HG03280 (cell line): ENCODE measurements at regions not wholly inside any gene's neighbourhood (a gene's known extent, or its start where the extent isn't known, plus 50 kb on each side); places are given as distances from the start of the nearest gene placed in this dataset.
"Not testable (repeated sequence)": the region's sequence is repeated elsewhere in the genome, so short reads cannot be mapped to it uniquely, and the experiment has no call there.

ENCODE experiments used
- ATAC-seq: cut with Tn5 transposase; IDR thresholded peaks from one replicate; pipeline ENCODE4 v1.9.1; 2021; ENCODE audit warnings: mild to moderate bottlenecking, moderate library complexity; ENCODE audit not compliant: unreplicated experiment

DNA sequence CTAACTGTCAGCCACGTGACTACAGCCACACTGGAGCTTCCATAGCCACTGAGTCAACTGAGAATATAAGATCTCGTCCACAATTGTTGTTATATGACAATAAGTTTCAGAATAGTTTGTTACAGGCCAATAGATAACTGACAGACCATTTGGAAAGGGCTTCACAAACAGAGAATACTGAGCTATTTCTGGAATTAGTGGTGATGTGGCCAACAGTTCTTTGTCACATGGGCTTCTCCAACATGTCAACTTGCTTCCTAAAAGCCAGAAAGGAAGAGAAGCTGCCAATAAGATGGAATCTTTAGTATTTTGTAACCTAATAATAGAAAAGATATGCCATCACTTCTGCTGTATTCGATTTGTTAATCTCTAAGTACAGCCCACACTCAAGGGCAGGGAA lies 1220.4 kb downstream of the CDH8 start:
- ATAC-seq = no peak

DNA sequence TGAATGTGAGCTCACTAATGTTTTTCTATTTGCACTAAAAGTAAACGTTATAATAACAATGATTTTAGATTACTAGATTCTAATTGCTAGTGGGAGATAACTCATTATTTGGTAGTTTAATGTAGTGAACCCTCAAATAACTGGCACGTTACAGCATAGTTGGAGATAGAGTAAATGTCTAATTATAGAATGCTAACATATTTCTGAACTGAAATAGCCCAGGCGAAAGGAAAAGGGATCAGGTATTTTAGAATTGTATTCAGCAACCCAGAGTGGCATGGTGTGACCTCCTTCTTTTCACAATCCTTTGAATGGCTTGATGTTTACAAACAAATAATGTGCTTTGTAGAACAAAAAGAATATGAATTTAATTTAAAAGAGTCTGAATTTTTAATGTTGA lies 1221.2 kb downstream of the CDH8 start:
- no peak for ATAC-seq

DNA sequence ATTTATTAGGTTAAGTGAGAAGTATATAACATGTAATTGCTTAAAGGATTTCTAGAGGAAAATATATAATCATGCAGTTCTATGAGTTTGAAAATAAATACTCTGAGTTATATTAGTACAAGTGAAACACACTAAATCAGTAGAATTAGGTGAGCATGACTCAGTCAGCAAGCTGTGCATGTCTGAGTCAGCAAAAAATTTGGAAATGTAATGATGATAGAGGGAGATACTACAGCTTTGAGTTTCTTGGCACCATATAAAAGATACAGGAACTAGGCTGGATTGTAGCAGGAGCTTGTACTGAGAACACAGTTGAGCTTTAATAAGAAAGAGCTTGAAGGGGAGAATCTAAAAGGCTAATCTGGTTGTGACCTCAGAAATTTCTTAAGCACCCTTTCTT lies 1224.6 kb downstream of the CDH8 start:
- ATAC-seq = no peak

DNA sequence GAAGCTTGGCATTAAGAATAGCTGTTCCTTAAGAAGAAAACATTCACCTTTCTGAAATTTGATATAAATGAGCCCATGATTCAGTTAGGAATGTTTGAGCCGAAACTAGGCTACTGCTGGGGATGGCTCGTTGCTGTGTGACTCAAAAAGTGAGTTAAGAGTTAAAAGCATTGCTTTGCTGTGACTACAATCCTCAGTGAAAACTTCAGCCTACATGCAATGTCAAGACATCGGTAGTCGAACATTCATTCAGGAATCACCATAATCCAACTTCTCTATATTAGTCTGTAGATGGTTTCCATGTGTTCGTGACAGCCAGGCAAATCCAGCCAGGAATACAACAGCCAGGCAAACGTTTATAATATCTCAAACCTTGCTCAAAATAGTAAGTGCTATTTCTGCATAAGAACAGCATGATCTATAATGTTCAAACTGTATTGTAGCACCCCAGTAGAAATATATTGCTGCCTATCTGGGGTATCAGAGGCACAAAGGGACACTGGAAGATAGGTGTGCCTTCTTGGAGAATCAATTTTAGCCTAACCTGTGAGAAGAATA lies 1225.1 kb downstream of the CDH8 start:
- no peak for ATAC-seq

DNA sequence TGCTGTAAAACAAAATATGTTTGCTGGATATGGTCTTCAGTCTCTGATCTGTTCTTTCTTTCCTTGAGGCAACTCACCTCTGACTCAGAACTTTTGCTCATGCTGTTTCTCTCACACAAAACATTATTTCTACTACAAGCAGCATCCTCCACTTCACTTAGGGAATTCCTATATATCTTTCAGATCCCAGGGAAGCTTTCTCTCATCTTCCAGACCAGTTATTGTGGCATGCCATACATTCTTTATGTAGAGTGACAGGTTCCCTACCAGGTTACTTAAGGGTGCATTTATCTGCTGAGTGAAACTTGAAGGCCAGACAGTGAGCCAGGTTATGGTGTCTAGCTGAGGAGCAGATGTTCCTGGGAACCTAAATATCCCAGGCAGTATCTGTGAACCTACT lies 1226.0 kb downstream of the CDH8 start:
- ATAC-seq = no peak

DNA sequence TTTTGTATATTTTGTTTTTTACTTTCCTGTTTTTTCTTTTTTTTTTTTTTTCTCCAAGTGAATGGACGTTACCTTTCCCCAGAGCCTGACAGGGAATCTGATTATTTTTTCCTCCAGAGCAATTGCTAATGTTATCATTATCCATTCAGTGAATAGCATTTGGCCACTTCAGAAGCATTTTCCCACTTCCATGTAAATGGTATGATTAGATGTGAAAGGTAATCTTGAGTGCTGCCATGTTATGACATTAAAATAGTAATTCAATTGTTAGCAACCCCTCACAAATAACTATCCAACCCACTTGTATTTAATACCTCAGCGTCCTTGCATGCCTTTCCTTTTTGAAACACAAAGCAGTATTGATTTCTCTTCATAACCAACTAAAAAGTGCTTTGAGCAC lies 1243.8 kb downstream of the CDH8 start:
- ATAC-seq = no peak

DNA sequence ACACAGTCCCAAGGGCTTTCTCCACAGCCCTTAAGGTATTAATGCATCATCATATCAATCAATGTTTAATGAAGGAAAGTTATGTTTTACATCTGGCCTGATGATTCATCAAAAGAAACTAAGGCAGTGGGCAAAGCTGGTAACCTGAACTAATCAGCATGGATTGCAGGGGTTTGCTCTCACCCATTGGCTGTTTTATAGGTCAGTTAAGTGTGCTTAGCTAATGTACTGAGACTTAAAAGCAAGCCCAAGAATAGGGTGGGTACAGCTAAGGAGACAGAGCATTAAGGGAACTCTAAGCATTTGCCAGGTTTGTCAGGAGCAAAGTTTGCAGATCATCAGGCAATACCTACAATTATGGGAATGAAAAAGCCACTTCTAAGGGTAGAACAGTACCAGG lies 1247.6 kb downstream of the CDH8 start:
- ATAC-seq = no peak

DNA sequence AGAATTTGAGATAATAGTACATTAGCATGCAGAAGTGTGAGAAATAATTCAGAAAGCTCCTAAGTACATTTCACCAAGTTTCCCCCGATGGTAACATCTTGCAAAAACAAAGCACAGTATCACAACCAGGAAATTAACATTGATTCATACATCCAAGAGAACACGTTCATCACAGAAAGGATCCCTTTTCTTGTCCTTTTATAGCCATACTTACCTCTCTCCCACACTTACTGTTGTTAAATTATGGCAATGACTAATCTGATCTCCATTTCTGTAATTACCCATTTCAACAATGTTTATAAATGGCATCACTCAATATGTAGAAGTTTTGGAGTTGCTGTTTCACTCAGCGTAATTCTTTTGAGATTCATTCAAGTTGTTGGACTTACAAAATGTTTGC lies 1260.0 kb downstream of the CDH8 start:
- no peak for ATAC-seq

DNA sequence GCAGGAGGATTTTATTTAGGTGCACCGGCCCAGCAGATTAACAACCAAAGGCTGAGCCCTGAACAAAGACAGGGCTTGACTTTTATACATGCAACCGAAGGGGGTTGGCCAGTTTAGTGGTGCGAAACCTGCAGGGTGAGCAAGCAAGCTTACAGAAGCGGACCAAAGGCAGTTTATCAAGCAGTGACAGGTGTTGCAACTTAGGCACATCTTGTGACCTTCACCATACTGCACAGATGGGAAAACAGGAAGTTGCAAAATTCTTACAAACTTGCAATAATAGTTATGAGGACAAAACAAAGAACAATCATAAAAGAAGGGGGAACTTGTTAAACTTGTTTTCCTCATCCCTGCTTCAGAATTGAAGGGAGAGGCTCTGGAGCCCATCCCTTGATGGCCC lies 1265.1 kb downstream of the CDH8 start:
- no peak for ATAC-seq

DNA sequence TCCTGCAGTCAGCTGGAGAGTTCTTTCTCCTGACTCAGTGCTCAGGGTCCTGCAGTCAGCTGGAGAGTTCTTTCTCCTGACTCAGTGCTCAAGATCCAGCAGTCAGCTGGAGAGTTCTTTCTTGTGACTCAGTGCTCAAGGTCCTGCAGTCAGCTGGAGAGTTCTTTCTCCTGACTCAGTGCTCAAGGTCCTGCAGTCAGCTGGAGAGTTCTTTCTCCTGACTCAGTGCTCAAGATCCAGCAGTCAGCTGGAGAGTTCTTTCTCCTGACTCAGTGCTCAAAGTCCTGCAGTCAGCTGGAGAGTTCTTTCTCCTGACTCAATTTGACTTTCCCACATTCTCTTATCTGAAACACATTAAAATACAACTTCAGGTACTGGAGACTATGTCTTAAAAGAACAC lies 1265.9 kb downstream of the CDH8 start:
- ATAC-seq = not testable (repeated sequence)

DNA sequence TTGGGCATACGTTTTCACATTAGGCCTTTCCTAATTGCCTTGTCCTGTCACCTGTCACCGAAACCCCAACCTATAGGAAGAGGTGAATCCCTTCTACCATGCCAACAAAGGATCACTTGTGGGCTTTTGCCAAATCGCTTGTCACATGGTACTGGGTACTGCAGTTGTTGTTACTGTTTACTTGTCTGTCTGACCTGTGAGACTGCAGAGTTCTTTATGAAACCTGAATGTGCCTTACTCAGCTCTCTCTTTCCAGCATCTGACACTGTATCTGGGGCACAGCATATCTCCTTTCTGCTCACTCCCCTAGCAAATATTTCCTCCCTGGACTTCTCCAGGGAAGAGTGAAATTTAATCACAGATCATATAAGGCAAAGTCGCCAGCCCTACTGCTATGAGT lies 1272.4 kb downstream of the CDH8 start:
- ATAC-seq = no peak

DNA sequence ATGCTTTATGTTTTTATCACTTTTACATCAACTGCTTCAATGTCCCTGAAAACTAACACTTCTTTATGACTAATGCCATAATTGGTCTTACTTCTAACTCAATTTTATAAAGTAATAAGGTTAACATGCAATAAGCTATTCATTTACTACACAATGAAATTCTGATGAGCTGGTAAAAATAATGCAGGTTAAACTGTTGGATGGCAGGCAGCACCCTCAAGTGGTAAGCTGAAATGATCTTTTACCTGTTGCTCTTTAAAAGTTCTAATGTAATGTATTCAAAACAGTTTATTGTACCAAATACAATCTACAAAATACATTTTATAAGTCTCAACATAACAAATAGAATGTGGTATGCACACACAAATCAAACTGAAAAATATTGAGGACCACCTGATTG lies 1280.3 kb downstream of the CDH8 start:
- ATAC-seq = no peak

DNA sequence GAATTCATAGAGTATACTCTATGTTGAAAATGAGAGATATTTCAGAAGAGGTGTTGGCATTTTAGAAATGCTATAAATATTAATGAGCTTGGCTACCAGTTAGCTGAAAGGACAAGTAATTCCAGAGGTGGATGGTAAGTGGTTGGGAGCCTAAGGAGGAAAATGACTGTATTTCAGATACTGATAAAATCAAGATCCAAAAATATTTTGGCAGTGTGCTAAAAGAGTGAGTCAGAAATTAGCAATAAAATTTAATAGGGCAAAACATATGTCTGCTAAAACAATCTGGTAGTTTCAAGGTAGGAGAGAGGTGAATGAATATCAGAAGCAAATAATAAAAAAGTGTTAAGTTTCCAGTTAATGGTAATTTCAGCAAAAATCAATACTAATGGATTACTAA lies 1287.9 kb downstream of the CDH8 start:
- no peak for ATAC-seq

DNA sequence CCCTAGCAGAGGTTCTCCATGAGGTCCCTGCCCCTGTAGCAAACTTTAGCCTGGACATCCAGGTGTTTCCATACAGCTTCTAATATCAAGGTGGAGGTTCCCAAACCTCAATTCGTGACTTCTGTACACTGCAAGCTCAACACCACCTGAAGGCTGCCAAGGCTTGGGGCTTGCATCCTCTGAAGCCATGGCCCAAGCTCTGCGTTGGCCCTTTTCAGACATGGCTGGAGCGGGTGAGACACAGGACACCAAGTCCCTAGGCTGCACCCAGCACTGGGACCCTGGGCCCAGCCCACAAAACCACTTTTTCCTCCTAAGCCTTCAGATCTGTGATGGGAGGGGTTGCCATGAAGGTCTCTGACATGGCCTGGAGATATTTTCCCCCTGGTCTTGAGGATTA lies 1292.0 kb downstream of the CDH8 start:
- no peak for ATAC-seq

DNA sequence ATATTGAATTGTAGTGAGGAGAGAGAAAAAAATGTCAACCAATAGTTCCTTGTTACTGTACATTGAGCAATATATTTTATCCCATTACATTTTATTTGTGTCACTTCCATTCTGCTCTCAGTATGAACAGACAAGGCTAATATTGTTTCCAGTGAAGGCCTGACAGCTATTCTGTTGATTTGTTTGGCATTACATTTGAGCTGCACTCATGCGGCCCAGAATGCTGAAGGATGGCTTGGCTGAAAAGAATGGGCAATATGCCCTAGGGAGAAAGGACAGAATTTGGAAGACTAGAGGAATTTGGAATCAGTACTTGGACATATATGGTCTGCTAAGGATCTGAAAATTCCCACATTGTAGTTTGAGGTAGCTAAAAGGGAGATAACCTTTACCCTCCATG lies 1294.4 kb downstream of the CDH8 start:
- no peak for ATAC-seq

DNA sequence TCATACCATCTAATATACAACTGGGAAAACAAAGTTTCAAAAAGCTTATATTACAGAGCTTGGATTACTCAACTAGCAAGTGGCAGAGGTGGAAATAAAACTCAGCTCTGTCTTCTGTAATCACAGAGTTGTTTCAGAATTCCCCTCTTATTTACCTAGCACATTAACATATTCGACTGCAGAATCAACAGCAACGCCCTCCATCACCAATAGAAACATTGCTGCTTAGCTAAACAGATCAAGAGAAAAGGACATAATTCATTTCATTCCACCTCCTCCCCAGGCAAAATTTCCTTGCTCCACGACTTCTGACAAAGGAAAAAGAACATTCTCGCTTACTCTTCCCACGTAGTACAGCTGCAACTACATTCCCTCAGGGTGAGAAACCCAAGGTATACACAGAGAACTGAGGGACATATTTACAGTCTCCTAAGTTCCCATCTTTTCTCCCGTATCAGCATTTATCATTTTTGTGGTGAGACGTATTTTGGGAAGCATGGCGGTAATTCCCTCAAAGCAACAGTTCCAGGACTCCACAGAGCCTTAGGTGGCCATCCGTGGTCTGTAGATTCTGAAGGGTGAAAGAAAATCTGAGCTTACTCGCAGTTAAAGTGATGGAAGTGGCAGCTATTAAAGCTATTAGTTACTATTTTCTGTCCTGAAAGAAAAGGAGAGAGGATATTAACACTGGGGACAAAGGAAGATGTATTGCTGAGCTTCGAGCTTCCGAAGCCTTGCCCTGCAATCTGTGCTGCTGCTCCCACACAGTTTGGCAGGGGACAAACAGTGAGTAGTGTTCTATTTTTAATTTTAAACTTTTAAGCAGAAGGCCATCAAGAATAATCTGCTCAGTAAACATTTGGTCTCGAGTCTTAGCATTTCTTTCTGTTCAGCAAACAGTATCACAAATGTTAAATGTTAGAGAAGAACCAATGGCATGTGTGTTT lies 1296.2 kb downstream of the CDH8 start:
- no peak for ATAC-seq

DNA sequence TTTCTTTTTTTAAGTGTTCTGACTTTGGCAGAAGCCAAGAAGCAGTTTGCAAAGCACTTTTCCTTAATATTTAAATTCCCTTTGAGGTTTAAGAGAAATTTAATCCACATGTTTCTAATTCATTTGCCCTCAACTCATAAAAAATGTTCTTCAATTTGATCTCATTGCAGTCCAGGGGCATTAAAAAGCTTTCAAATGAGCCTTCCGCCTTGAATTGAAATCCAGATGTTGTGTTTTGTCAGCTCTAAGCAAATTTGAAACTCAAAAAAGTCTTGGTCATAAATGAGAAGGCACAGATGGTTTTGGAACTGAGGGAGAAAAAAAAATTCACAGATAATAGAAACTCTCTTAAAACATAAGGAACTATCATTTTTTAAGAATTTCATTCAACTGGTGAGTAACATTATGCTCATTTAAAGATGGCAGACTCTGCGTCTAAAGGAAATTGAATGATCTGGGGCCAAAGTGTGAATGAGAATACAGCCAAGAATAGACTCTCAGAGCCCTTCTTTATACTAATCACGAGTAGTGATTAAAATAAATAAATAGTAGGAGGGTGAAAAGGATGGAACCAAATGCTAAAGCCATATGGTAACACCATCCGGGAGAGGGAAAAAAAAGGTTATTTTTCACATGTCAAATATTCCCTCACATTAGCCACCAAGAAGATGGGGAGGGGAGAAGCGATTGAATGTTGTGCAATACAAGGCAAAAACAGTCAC lies 1304.7 kb downstream of the CDH8 start:
- ATAC-seq = no peak

DNA sequence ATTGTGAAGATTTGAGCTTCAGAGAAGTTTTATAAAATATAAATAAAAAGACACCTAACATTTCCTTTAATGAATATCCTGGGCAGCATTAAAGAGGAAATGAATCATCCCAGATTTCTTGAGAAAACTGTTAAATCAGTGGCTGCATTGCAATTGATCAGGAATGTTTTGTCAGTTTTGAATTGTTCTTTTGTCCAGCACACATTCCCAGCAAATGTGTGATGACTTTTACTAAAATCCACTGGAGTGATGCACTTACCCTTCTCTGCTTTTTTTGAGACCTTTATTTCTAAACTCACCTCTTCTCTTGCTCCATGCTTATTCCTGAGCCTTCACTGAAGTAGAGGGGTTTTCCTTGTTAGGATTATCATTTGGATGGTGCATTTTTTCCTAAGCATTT lies 1307.2 kb downstream of the CDH8 start:
- ATAC-seq = no peak

DNA sequence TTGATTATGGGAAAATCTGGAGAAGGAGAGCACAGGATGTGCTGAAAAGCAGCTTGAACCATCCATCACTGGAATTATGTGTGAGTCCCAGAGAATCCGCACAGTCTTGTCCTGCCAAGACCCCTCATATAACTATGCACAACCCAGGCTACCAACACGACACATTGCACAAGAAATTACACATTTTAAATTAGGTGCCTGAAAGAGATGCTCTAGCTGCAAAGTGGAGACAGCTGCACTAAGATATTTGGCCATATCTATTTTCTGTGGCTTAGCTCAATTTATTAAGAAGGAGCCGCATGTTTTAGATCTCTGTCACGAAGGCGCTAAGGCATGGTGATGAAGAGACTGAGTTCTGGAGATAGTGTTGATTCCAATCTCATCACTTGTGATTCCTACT lies 1308.4 kb downstream of the CDH8 start:
- ATAC-seq = no peak

DNA sequence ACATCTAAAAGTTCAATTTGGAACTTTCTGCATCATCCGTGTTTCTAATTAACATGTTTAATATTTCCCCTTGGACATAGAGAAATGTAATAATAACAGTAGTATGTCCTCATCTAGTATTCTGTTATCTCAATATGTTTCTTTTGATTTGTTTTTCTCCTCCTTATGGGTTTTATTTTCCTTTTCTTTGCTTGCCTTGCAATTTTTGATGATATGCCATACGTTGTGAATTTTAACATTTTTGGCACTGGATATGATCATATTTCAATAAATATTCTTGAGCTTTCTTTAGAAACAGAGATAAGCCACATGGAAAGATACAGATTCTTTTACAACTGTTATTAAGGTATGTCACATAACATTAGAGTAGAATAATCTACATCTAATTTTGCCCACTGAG lies 1316.2 kb downstream of the CDH8 start:
- no peak for ATAC-seq

DNA sequence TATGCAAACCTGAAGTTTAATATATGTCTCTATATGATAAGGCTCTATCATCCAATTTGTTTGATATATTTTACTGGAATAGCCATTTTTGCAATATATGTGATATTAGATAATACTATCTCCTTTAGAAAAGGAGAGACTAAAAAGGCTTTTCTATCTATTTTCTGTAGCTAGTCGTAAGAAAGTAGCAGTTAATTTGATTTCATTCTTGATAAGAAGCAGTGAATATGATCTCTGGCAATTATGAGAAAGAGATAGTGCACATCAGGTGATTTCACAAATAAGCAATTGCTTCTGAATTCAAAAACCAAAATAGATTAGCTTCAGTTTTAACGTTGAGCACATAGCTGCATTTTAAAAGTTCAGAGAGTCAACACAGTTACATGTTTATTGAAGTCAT lies 1318.4 kb downstream of the CDH8 start:
- ATAC-seq = no peak

DNA sequence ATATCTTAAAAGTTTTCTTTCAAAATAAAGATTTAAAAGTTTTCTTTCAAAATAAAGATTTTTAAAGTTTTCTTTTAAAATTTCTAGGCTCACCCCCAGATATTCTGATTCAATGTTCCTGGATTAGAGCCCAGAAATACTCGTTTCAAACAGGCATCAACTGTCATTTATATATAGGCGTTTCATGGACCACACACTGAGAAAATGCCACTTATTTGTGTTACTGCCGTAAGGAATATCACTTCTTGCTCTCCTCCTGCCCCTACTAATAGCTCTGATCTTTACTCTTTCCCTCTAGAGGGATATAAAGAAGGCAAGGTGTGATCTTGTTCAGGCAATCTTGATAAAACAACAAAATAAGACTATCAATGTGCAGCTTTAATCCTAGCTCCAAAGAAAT lies 1324.1 kb downstream of the CDH8 start:
- ATAC-seq = no peak
